GOT3 (cell line): ENCODE measurements at regions not wholly inside any gene's neighbourhood (a gene's known extent, or its start where the extent isn't known, plus 50 kb on each side); places are given as distances from the start of the nearest gene placed in this dataset.
"Not testable (repeated sequence)": the region's sequence is repeated elsewhere in the genome, so short reads cannot be mapped to it uniquely, and the experiment has no call there.

Experiments
- DNase-seq: peaks from one replicate; lab custom pipeline; 2025; ENCODE audit warnings: mixed read lengths; lab: John Stamatoyannopoulos, UW

GRCh38 chr7:113710310-113711096, 208.3 kb downstream of the PPP1R3A start:
- no peak for DNase-seq

- no peak for DNase-seq
These were observed 213.4 kb downstream of the PPP1R3A start for GRCh38 chr7:113705439-113705838.

DNA sequence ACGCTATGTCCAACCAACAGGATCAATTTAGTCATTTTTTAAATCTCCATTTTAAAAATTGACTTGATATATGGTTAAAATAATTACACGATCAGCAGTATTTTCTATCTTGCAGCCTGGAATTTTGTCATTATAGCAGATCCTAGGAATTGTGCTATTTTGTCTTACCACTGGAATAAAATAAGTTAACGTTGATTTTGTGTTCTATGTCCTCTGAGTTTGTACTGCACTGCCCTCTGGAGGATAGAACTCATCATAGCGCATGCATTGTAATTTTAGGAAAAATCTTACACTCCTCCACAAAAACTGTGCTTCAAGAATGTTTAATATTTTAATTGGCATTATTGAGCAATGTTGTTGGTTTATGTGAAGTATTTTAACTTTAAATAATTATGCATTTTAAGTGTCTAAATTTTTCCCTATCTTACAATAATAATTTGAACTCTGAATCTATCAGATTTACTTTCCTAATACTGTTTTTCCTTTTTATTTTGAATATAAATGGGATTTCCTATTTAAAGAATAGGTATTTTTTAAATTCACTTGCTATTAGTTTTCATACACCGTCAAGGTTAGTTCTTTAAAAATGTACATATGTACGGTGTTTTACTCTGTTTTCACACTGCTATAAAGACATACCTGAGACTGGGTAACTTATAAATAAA, 220.1 kb downstream of the PPP1R3A start:
- DNase-seq = no peak

DNA sequence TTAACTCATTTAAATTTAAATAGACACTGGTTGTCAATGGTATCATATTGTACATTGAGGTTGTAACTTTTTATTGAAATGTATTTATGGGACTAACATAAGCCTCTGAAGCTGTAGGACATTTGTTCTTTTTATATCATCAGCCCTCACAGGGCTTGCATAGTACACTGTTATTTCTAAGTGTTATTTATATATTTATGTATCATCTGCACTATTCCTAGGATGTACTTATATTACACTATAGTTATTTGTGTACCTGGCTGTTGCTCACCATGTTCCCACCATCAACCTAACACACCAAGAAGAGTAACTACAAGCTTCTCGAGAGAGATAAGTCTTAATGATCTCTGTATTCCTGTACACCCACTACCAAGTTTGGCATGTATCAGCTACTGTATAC, 224.7 kb downstream of the PPP1R3A start:
- DNase-seq = no peak

- DNase-seq = no peak
These were observed 234.6 kb downstream of the PPP1R3A start for GRCh38 chr7:113684165-113684564.

GRCh38 chr7:113677811-113678210, 241.0 kb downstream of the PPP1R3A start:
- DNase-seq = no peak

GRCh38 chr7:113664867-113665266, 253.9 kb downstream of the PPP1R3A start:
- no peak for DNase-seq

GRCh38 chr7:113659416-113659815, 259.4 kb downstream of the PPP1R3A start:
- DNase-seq = no peak

DNA sequence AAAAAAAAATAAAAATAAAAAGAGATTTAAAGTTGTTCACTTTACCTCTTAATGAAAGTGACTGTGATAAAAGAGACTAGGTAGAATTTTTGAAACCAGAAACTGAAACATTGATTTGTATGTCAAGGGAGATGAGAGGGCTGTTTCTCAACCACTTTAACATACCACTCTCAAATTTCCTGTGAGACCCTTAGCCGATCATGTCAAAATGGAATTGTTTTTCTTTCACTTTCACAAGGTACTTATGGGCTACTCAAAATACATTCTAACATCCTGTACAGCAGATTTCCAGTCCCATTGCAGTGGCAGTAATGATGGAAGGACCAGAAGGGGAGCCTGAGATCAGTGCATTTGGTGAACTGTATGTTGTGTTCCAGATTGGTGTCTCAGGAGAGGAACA, 261.2 kb downstream of the PPP1R3A start:
- DNase-seq = no peak

- no peak for DNase-seq
These were observed 266.3 kb downstream of the PPP1R3A start for GRCh38 chr7:113652501-113652900.

- no peak for DNase-seq
These were observed 269.3 kb downstream of the PPP1R3A start for GRCh38 chr7:113649556-113649955.

DNA sequence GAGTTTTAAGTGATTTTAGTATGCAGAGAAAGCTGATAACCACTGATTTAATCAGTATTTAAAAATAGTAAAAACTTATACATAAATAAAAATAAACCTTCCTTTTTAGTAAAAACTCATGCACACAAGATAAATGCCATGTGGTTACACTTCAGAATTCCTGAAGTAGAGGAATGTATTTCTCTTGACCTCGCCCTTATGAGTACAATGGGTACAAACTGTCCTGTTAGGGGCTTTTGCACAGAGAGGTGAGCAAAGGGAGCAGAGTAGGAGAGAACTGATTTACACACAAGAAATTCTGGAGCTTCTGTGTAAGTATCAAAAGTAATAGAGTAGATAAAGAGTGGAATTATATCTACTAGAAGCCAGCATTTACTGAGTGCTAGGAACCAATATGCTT, 279.6 kb downstream of the PPP1R3A start:
- DNase-seq = no peak

GRCh38 chr7:113636727-113637421, 281.9 kb downstream of the PPP1R3A start:
- DNase-seq = no peak

- no peak for DNase-seq
These were observed 283.3 kb downstream of the PPP1R3A start for GRCh38 chr7:113635492-113635891.

- DNase-seq = no peak
These were observed 285.7 kb downstream of the PPP1R3A start for GRCh38 chr7:113633073-113633472.

DNA sequence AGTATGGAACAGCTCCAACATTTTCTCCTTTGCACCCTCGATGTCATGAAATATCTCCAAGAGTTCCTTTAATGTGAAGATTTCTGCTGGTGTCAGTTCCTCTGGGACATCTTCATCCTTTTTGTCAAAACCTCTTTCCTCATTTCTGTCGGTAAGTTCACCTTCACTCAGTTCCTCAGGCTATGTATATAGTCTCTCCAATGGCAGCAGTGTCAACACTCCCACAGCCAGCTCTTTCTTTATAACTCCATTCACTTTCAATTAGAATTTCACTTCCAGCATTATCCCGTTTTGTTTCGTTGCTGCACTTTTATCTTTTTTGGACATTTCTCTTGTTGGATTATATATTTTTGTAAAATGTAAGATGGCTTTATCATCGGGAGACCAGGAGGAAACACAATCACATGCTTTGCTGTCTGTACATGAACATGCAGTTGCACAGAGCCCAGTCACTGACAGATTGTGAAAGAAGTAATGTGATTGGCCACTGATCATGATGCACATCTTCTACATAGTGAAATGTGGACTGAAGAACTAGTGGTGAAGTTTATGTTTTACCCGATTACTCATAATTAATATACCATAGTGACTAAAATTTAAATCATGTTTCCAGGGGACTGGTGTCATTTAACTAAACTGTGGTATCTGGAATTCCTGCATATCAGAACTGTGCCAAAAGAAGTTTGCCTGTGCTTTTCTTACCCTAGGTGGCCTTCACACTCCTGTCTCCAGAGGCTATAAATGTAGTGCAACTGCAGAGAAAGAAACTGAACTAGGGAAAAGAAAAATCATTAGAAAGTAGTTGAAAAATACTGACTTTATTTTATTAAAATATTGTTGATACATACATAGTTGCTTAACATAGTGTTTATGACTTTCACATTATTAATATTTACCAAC, 289.6 kb downstream of the PPP1R3A start:
- no peak for DNase-seq

GRCh38 chr7:113625494-113626102, 293.2 kb downstream of the PPP1R3A start:
- no peak for DNase-seq

- DNase-seq = no peak
These were observed 296.0 kb downstream of the PPP1R3A start for GRCh38 chr7:113622796-113623195.

DNA sequence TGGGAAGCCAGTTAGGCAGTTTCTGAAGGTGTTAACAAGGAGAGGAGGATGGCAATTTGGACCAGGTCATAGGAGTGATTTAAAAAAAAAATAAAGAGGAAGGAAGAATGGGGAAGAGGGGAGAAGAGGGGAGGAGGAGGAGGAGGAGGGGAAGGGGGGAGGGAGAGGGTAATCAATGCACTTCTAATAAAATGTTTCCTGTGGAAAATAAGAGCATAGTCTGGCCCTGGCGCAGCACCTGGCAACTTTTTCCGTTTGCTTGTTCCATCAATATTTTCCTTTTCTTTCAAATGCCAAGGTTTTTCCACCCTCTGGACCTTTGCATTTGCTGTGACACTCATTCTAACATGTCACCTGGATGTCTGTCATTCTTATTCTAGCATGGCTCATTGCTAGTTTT, 308.2 kb downstream of the PPP1R3A start:
- DNase-seq = no peak

- DNase-seq = no peak
These were observed 310.0 kb downstream of the PPP1R3A start for GRCh38 chr7:113608782-113609181.

DNA sequence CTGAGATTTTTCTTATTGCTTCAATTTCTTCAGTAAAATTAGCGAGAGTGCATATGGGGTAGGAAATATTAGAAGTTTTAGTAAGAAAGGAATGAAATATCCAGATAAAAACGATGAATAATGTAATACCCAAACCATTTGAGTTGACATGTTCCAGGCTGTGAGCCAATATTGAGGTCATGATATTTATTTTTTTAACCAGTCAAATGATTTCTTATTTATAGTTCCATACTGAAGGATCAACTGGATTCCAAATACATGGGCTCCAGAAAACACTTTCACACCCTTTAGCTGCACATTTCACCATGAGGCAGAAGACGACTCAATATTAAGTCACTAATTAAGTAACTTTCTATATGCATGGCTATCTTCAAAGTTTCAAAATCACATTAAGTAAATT, 312.5 kb downstream of the PPP1R3A start:
- DNase-seq = no peak

DNA sequence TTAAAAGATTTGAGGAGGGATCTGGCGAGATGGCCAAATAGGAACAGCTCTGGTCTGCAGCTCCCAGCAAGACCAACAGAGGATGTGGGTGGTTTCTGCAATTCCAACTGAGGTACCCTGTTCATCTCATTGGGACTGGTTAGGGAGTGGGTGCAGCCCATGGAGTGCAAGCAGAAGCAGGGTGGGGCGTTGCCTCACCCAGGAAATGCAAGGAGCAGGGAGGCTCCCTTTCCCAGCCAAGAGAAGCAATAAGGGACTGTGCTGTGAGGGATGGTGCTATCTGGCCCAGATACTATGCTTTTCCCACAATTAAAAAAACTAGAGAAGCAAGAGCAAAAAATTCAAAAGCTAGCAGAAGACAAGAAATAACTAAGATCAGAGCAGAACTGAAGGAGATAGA, 318.4 kb downstream of the PPP1R3A start:
- not testable (repeated sequence) for DNase-seq
